ENCODE measurements at regions not wholly inside any gene's neighbourhood (a gene's known extent, or its start where the extent isn't known, plus 50 kb on each side); places are given as distances from the start of the nearest gene placed in this dataset.

GRCh38 chr4:22336822-22337221 is 179.0 kb downstream of the ADGRA3 start:
- DNase-seq (ENCODE audit: low read depth), result no peak

GRCh38 chr4:22334155-22334554 is 181.7 kb downstream of the ADGRA3 start:
- DNase-seq (ENCODE audit: low read depth), result no peak

- DNase-seq (ENCODE audit: low read depth), result no peak
Measured at GRCh38 chr4:22324422-22324821, 191.4 kb downstream of the ADGRA3 start.

GRCh38 chr4:22323691-22324090 is 192.2 kb downstream of the ADGRA3 start:
- no peak for DNase-seq (ENCODE audit: low read depth)

GRCh38 chr4:22322996-22323395 is 192.9 kb downstream of the ADGRA3 start:
- DNase-seq (ENCODE audit: low read depth), result no peak

- DNase-seq (ENCODE audit: low read depth), result peak; percentile 54
Measured at GRCh38 chr4:22315628-22316027, 200.2 kb downstream of the ADGRA3 start.

GRCh38 chr4:22313976-22314375 is 201.9 kb downstream of the ADGRA3 start:
- no peak for DNase-seq (ENCODE audit: low read depth)

- DNase-seq (ENCODE audit: low read depth), result no peak
Measured at GRCh38 chr4:22312113-22312512, 203.8 kb downstream of the ADGRA3 start.

- no peak for DNase-seq (ENCODE audit: low read depth)
Measured at GRCh38 chr4:22301253-22301652, 214.6 kb downstream of the ADGRA3 start.

GRCh38 chr4:22299678-22300077 is 216.2 kb downstream of the ADGRA3 start:
- no peak for DNase-seq (ENCODE audit: low read depth)

- DNase-seq (ENCODE audit: low read depth), result no peak
Measured at GRCh38 chr4:22287631-22288030, 228.2 kb downstream of the ADGRA3 start.

GRCh38 chr4:22268350-22269025 is 247.4 kb downstream of the ADGRA3 start:
- DNase-seq (ENCODE audit: low read depth), result peak; percentile 7

- DNase-seq (ENCODE audit: low read depth), result no peak
Measured at GRCh38 chr4:22264261-22264660, 251.6 kb downstream of the ADGRA3 start.

GRCh38 chr4:22253431-22253830 is 262.4 kb downstream of the ADGRA3 start:
- DNase-seq (ENCODE audit: low read depth), result no peak

- no peak for DNase-seq (ENCODE audit: low read depth)
Measured at GRCh38 chr4:22246847-22247246, 269.0 kb downstream of the ADGRA3 start.

GRCh38 chr4:22245294-22245693 is 270.6 kb downstream of the ADGRA3 start:
- no peak for DNase-seq (ENCODE audit: low read depth)

- no peak for DNase-seq (ENCODE audit: low read depth)
Measured at GRCh38 chr4:22241415-22241814, 274.5 kb downstream of the ADGRA3 start.

GRCh38 chr4:22240814-22241213 is 275.1 kb downstream of the ADGRA3 start:
- DNase-seq (ENCODE audit: low read depth), result no peak

- DNase-seq (ENCODE audit: low read depth), result peak; percentile 4
Measured at GRCh38 chr4:22238742-22239141, 277.1 kb downstream of the ADGRA3 start.

- no peak for DNase-seq (ENCODE audit: low read depth)
Measured at GRCh38 chr4:22237846-22238494, 277.9 kb downstream of the ADGRA3 start.

- DNase-seq (ENCODE audit: low read depth), result peak; percentile 10
Measured at GRCh38 chr4:22237155-22237751, 278.6 kb downstream of the ADGRA3 start.

- no peak for DNase-seq (ENCODE audit: low read depth)
Measured at GRCh38 chr4:22235698-22236097, 280.2 kb downstream of the ADGRA3 start.

GRCh38 chr4:22233230-22233629 is 282.6 kb downstream of the ADGRA3 start:
- no peak for DNase-seq (ENCODE audit: low read depth)
